SK-N-SH treated with all-trans-retinoic acid at 6 μM for 48 hours (cell line): ENCODE measurements at regions not wholly inside any gene's neighbourhood (a gene's known extent, or its start where the extent isn't known, plus 50 kb on each side); places are given as distances from the start of the nearest gene placed in this dataset.

ENCODE experiments used
- ATAC-seq: fragments of 200-7000 bp; cut with Tn5 transposase; 3 replicates; pipeline ENCODE4 v1.9.1; 2020; ENCODE audit warnings: mild to moderate bottlenecking, moderate library complexity
- BACH2 ChIP-seq: fragments of 250-450 bp; sonication (Bioruptor Pico); IDR thresholded peaks from 2 replicates; pipeline ENCODE4 v1.9.0; 2021; ENCODE audit warnings: mild to moderate bottlenecking, borderline replicate concordance
- CSDC2 ChIP-seq: fragments of 250-450 bp; sonication (Bioruptor Pico); IDR thresholded peaks from 2 replicates; pipeline ENCODE4 v1.5.0; 2020; ENCODE audit warnings: mild to moderate bottlenecking, moderate library complexity
- CSRNP3 ChIP-seq: fragments of 250-450 bp; sonication (Bioruptor Pico); IDR thresholded peaks from 2 replicates; pipeline ENCODE4 v1.5.1; 2021; ENCODE audit warnings: mild to moderate bottlenecking, moderate library complexity
- ESRRG ChIP-seq: fragments of 250-450 bp; sonication (Bioruptor Pico); IDR thresholded peaks from 2 replicates; pipeline ENCODE4 v1.6.1; 2021; ENCODE audit warnings: mild to moderate bottlenecking
- GLIS3 ChIP-seq: fragments of 250-450 bp; sonication (Bioruptor Pico); IDR thresholded peaks from 2 replicates; pipeline ENCODE4 v1.5.0; 2020; ENCODE audit warnings: mild to moderate bottlenecking, moderate library complexity
- ISL1 ChIP-seq: fragments of 250-450 bp; sonication (Bioruptor Pico); IDR thresholded peaks from 2 replicates; pipeline ENCODE4 v2.1.2; 2022; ENCODE audit warnings: mild to moderate bottlenecking, moderate library complexity
- OSR1 ChIP-seq: fragments of 250-450 bp; sonication (Bioruptor Pico); IDR thresholded peaks from 2 replicates; pipeline ENCODE4 v1.8.0; 2022; ENCODE audit warnings: moderate library complexity, mild to moderate bottlenecking, inconsistent platforms
- PPARA ChIP-seq: fragments of 250-450 bp; sonication (Bioruptor Pico); IDR thresholded peaks from 2 replicates; pipeline ENCODE4 v1.5.0; 2020; ENCODE audit warnings: mild to moderate bottlenecking, borderline replicate concordance
- RARB ChIP-seq: fragments of 250-450 bp; sonication (Bioruptor Pico); IDR thresholded peaks from 2 replicates; pipeline ENCODE4 v1.8.0; 2021; ENCODE audit warnings: mild to moderate bottlenecking, moderate library complexity
- SNAI2 ChIP-seq: fragments of 250-450 bp; sonication (Bioruptor Pico); IDR thresholded peaks from 2 replicates; pipeline ENCODE4 v1.5.0; 2020; ENCODE audit warnings: mild to moderate bottlenecking, moderate library complexity
- TCF4 ChIP-seq: fragments of 250-450 bp; sonication (Bioruptor Pico); IDR thresholded peaks from 2 replicates; pipeline ENCODE4 v1.8.0; 2021; ENCODE audit warnings: mild to moderate bottlenecking, moderate library complexity, borderline replicate concordance
- TOX ChIP-seq: fragments of 250-450 bp; sonication (Bioruptor Pico); IDR thresholded peaks from 2 replicates; pipeline ENCODE4 v1.8.0; 2021; ENCODE audit warnings: mild to moderate bottlenecking, moderate library complexity, borderline replicate concordance
- ZC3H10 ChIP-seq: fragments of 250-450 bp; sonication (Bioruptor Pico); IDR thresholded peaks from 2 replicates; pipeline ENCODE4 v1.5.1; 2021; ENCODE audit warnings: mild to moderate bottlenecking, moderate library complexity
- ZFP3 ChIP-seq: fragments of 250-450 bp; sonication (Bioruptor Pico); IDR thresholded peaks from 2 replicates; pipeline ENCODE4 v1.5.0; 2020; ENCODE audit warnings: mild to moderate bottlenecking, moderate library complexity
- ZFP30 ChIP-seq: fragments of 450-650 bp; formaldehyde crosslinking; IDR thresholded peaks from 2 replicates; pipeline ENCODE4 v1.5.0; 2022; ENCODE audit warnings: mild to moderate bottlenecking, moderate library complexity
- ZNF565 ChIP-seq: fragments of 450-650 bp; formaldehyde crosslinking; conservative IDR thresholded peaks from 2 replicates; pipeline ENCODE4 v1.5.0; 2020; ENCODE audit warnings: low read depth, mild to moderate bottlenecking, moderate library complexity
- ZNF70 ChIP-seq: fragments of 450-650 bp; formaldehyde crosslinking; IDR thresholded peaks from 2 replicates; pipeline ENCODE4 v1.5.0; 2020; ENCODE audit warnings: mild to moderate bottlenecking, moderate library complexity
- ZNF8 ChIP-seq: fragments of 450-650 bp; formaldehyde crosslinking; IDR thresholded peaks from 2 replicates; pipeline ENCODE4 v1.5.0; 2020; ENCODE audit warnings: mild to moderate bottlenecking, moderate library complexity
- TF ChIP-seq, protein P1 (sequence below): fragments of 250-450 bp; sonication (Bioruptor Pico); IDR thresholded peaks from 2 replicates; pipeline ENCODE4 v1.8.0; 2020; ENCODE audit warnings: mild to moderate bottlenecking, moderate library complexity, borderline replicate concordance
- TF ChIP-seq, protein P2 (sequence below): fragments of 250-450 bp; sonication (Bioruptor Pico); IDR thresholded peaks from 2 replicates; pipeline ENCODE4 v1.5.0; 2020; ENCODE audit warnings: mild to moderate bottlenecking, moderate library complexity
- TF ChIP-seq, protein P3 (sequence below): fragments of 250-450 bp; sonication (Bioruptor Pico); IDR thresholded peaks from 2 replicates; pipeline ENCODE4 v1.8.0; 2021; ENCODE audit warnings: low read depth, mild to moderate bottlenecking, moderate library complexity, borderline replicate concordance

- no peak for ATAC-seq
- TF ChIP-seq ZNF565 (CRISPR knock-in tag) (no peak), ZNF8 (CRISPR knock-in tag) (no peak), RARB (no peak), ISL1 (CRISPR knock-in tag) (no peak), PPARA (CRISPR knock-in tag) (no peak), ZC3H10 (CRISPR knock-in tag) (no peak), ZNF70 (no peak), CSRNP3 (CRISPR knock-in tag) (no peak), OSR1 (no peak), TCF4 (CRISPR knock-in tag) (no peak), CSDC2 (no peak), TOX (CRISPR knock-in tag) (no peak), ZFP3 (CRISPR knock-in tag) (no peak)
- TF ChIP-seq, protein P1, sequence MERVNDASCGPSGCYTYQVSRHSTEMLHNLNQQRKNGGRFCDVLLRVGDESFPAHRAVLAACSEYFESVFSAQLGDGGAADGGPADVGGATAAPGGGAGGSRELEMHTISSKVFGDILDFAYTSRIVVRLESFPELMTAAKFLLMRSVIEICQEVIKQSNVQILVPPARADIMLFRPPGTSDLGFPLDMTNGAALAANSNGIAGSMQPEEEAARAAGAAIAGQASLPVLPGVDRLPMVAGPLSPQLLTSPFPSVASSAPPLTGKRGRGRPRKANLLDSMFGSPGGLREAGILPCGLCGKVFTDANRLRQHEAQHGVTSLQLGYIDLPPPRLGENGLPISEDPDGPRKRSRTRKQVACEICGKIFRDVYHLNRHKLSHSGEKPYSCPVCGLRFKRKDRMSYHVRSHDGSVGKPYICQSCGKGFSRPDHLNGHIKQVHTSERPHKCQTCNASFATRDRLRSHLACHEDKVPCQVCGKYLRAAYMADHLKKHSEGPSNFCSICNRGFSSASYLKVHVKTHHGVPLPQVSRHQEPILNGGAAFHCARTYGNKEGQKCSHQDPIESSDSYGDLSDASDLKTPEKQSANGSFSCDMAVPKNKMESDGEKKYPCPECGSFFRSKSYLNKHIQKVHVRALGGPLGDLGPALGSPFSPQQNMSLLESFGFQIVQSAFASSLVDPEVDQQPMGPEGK (CRISPR knock-in tag) = no peak
- TF ChIP-seq, protein P2, sequence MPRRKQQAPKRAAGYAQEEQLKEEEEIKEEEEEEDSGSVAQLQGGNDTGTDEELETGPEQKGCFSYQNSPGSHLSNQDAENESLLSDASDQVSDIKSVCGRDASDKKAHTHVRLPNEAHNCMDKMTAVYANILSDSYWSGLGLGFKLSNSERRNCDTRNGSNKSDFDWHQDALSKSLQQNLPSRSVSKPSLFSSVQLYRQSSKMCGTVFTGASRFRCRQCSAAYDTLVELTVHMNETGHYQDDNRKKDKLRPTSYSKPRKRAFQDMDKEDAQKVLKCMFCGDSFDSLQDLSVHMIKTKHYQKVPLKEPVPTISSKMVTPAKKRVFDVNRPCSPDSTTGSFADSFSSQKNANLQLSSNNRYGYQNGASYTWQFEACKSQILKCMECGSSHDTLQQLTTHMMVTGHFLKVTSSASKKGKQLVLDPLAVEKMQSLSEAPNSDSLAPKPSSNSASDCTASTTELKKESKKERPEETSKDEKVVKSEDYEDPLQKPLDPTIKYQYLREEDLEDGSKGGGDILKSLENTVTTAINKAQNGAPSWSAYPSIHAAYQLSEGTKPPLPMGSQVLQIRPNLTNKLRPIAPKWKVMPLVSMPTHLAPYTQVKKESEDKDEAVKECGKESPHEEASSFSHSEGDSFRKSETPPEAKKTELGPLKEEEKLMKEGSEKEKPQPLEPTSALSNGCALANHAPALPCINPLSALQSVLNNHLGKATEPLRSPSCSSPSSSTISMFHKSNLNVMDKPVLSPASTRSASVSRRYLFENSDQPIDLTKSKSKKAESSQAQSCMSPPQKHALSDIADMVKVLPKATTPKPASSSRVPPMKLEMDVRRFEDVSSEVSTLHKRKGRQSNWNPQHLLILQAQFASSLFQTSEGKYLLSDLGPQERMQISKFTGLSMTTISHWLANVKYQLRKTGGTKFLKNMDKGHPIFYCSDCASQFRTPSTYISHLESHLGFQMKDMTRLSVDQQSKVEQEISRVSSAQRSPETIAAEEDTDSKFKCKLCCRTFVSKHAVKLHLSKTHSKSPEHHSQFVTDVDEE = no peak
- TF ChIP-seq, protein P3, sequence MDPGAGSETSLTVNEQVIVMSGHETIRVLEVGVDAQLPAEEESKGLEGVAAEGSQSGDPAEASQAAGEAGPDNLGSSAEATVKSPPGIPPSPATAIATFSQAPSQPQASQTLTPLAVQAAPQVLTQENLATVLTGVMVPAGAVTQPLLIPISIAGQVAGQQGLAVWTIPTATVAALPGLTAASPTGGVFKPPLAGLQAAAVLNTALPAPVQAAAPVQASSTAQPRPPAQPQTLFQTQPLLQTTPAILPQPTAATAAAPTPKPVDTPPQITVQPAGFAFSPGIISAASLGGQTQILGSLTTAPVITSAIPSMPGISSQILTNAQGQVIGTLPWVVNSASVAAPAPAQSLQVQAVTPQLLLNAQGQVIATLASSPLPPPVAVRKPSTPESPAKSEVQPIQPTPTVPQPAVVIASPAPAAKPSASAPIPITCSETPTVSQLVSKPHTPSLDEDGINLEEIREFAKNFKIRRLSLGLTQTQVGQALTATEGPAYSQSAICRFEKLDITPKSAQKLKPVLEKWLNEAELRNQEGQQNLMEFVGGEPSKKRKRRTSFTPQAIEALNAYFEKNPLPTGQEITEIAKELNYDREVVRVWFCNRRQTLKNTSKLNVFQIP (CRISPR knock-in tag) = no peak
These were observed 108.1 kb downstream of the ZFAND4 start for GRCh38 chr10:45564303-45564959.

DNA sequence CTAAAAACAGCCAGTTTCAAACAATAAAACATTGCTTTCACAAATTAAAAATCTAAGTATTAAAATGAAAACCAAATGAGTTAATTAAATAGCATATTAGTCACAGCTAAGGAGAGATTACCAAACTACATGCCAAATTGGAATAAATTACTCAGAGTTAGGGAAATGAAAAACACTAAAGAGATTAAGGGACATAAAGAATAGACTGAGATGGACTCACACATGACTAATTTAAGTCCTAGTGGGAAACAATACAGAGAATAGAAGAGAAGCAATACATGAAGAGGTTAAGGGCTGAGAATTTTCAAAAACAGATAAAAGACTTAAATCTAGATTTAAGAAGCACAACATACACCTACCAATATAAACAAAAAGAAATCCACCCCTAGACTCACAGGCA, 110.6 kb downstream of the ZFAND4 start:
- ATAC-seq = no peak
- TF ChIP-seq ZFP3 (CRISPR knock-in tag) = no peak
- TF ChIP-seq CSDC2 = no peak
- no peak for TF ChIP-seq TCF4 (CRISPR knock-in tag)
- TF ChIP-seq, protein P2 = no peak
- no peak for TF ChIP-seq SNAI2 (CRISPR knock-in tag)
- TF ChIP-seq ZNF70 = no peak
- no peak for TF ChIP-seq BACH2 (CRISPR knock-in tag)
- no peak for TF ChIP-seq GLIS3 (CRISPR knock-in tag)
- no peak for TF ChIP-seq ZNF8 (CRISPR knock-in tag)
- TF ChIP-seq, protein P1 (CRISPR knock-in tag) = no peak
- TF ChIP-seq ESRRG = no peak
- no peak for TF ChIP-seq RARB
- TF ChIP-seq, protein P3 (CRISPR knock-in tag) = no peak
- TF ChIP-seq ISL1 (CRISPR knock-in tag) = no peak
- TF ChIP-seq PPARA (CRISPR knock-in tag) = no peak
- no peak for TF ChIP-seq TOX (CRISPR knock-in tag)
- no peak for TF ChIP-seq ZC3H10 (CRISPR knock-in tag)
- TF ChIP-seq ZFP30 = no peak
- no peak for TF ChIP-seq CSRNP3 (CRISPR knock-in tag)
- TF ChIP-seq ZNF565 (CRISPR knock-in tag) = no peak
- TF ChIP-seq, all 23 proteins: peak for 0
